HG02588 (cell line): ENCODE measurements at regions not wholly inside any gene's neighbourhood (a gene's known extent, or its start where the extent isn't known, plus 50 kb on each side); places are given as distances from the start of the nearest gene placed in this dataset.

ENCODE experiments used
- ATAC-seq: cut with Tn5 transposase; IDR thresholded peaks from one replicate; pipeline ENCODE4 v1.9.1; 2021; ENCODE audit warnings: mild to moderate bottlenecking, moderate library complexity; ENCODE audit not compliant: unreplicated experiment

- no peak for ATAC-seq
These were observed 118.7 kb upstream of the FST start for GRCh38 chr5:53361708-53362107.

GRCh38 chr5:53362521-53362941 is 117.9 kb upstream of the FST start:
- no peak for ATAC-seq

DNA sequence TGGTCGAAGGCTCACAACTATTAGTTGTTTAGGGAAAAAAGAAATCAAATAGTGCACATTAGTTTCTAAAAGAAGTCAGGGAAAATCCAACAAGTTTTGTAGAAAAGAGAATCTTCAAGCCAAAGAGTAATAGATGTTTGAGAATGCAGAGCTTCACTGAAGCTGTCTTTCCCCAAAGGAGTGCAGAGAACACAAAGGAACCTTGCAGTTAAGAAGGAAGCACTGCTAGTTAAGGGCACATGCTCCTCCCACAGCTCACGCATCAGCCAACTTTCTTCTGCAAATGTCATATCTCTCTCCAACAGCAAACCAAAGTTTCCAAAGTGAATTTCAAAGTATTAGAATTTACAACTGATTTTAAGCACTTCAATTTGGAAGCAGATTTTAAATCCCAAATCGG is 116.4 kb upstream of the FST start:
- no peak for ATAC-seq

- ATAC-seq = no peak
These were observed 114.2 kb upstream of the FST start for GRCh38 chr5:53366245-53366644.

- ATAC-seq = no peak
These were observed 112.7 kb upstream of the FST start for GRCh38 chr5:53367727-53368126.

DNA sequence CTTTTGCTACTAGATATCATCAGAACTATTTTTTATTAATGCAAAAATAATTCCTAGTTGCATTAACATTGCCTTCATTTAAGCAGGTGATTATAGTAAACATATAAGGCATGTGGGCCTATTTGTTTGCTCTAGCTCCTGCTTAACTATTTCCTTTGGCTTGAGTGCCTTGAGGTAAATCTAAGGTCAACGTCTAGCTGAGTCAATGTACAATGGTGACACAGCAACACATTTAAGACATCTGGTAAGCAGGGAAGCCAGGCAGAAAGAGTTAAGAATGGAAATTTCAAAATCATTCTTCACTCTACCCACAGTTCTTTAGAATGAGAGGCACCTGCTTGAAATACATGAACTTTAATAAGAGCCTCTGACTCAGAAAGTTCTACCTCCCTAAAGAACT is 111.9 kb upstream of the FST start:
- ATAC-seq = no peak

DNA sequence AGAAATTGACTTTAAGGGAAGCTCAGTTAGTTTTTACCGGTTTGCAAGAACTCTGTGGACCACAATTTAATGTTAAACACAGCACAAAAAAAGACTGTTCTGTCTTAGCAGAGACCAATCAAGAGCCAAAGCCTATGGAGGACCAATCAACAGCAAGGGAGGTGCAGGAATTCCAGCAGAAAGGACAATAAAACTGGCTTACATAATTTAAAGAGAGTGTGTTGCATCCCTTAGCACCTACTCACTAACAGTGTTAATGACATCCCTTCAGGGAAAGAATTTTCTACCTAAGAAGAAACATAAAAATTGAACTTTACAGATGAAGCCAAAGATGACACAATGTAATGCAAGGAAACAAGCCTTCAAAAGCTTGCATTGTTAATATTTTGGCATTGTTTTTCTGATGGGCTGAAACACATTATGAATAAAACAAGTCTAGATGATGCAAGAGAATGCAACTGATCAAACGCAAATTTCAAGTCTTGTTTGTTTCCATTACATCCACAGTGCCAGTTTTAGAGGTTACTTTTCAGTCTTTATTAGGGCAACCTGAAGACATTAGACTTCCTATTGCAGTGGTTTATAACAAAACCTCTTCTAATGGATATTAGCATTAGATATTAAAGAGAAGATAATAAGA is 111.3 kb upstream of the FST start:
- no peak for ATAC-seq

DNA sequence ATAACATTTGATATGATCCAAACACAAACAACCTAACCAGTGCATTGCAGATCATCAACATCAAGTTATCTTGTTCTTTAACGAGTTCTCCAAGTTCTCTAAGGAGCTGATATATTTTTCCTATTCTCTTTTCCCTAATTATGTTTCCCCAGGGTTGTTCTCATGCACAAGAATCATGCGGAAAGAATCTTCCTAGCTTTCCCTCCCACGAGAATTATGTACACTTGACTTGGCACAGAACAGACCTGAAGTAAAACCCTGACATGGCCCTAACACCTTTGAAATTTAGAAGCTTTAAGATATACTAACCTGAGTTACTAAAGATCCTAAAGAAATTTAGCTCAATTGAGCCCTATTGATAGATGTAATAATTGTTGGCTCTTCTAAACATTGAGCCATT is 110.7 kb upstream of the FST start:
- ATAC-seq = no peak

GRCh38 chr5:53373451-53374158 is 106.8 kb upstream of the FST start:
- no peak for ATAC-seq

DNA sequence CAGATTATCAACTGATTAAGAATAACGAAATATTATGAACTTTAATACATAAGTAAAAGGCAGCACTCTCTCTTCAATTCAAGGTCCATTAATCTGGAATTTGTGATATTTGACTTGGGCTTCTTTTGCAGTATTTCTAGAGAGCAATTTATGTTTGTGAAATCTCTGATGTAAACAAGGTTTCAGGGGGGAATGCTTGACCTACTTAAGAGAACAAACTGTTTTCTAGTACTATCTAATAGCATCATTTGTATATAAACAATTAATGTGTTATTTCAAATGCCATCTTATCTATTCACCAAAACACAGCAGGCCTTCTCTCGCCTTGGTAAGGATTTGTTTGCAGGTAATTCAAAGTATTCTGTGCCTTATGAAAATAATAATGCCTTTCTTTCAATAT is 103.6 kb upstream of the FST start:
- no peak for ATAC-seq

DNA sequence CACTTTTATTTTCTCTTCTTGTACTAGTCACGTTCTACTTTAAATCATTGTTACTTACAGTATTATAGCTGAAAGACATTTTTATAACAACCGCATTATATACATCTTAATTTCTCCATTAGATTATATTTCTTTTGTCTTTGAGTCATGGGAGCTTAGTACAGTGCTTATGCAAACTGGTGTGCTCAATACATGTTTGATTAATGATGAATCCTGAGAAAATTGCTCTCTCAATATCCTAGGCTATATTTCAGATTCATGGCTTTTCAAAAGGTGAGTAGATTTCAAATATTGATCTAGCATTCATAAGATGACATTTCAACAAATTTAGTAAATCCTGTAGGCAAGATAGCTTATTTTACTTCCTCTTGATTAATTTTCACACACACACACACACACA is 102.2 kb upstream of the FST start:
- no peak for ATAC-seq

DNA sequence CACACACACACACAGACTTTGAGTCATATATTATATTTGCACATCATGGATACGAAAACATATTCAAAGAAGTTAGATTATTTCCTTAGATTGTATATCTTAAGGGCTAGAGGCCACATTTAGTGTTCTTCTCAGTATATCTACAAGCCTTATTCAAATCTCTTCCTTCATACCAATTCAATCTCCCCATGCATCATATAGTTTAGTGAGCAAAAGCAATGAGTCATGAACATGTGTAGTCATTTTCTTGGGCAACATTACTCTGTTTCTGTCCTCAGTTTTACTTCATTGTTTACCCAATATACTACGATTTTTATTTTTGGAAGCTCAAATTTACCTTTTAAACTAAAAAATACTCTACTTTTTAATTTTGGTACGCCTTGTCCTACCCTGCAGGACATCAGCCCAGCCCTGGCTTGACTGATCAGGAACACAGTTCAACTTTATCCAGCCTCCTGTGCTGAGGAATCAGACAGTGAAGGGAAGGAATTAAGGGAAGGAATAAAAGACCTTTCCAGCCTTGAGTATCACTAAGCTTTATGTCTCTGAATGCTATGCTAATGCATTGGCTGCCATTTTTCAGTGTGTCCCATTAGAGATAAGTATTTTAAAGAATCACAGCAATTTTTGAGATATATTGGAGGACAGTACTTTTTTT is 101.7 kb upstream of the FST start:
- no peak for ATAC-seq

DNA sequence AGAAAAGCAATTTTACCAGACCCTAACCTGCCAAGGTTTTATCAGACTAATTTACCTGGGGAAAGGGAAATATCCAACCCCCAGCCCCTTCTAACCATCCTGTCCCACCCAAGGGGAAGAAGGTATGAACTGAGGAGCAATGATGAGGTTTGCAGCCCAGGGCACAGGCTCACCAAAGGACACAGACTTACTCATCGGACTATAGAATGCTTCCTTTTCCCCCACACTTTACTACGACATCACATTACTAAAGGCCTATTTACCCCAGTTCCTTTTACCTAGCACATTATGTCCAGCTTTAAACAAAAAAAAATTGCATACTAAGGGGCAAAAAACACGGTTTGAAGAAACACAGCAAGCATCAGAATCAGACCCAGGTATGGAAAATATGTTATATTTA is 94.1 kb upstream of the FST start:
- ATAC-seq = no peak

DNA sequence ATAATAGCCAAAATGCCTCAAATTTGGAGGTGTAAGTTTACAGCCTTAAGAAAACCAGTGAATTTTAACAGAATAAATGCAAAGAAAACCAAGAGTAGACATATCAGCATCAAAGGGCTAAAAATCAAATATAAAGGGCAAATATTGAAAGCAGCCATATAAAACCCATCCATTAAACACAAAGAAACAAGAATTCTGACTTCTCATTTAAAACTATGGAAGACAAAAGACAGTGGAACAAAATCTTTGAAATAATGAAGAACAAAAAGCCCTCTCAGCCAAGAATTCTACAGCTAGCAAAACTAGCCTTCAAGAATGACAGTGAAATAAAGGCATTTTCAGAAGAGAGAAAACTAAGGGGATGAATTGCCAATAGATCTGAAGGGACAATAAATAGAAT is 91.3 kb upstream of the FST start:
- no peak for ATAC-seq

DNA sequence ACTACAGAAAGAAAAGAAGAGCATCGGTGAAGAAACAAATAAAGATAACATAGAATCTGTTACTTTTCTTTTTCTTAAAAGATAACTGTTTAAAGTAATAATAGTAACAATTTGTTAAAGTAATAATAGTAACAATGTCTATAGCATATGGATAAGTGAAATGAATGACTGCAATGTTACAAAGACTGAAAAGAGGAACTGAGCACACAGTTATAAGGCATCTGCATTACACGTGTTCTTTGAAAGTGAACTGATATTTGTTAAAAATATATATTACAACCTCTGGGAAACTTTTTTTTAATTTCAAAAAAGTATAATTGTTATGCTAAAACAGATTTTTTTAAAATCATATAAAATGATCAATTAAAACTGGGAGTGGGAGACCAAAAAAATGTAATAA is 88.4 kb upstream of the FST start:
- ATAC-seq = no peak

GRCh38 chr5:53394808-53395207 is 85.6 kb upstream of the FST start:
- no peak for ATAC-seq

- no peak for ATAC-seq
These were observed 83.2 kb upstream of the FST start for GRCh38 chr5:53397141-53397757.

DNA sequence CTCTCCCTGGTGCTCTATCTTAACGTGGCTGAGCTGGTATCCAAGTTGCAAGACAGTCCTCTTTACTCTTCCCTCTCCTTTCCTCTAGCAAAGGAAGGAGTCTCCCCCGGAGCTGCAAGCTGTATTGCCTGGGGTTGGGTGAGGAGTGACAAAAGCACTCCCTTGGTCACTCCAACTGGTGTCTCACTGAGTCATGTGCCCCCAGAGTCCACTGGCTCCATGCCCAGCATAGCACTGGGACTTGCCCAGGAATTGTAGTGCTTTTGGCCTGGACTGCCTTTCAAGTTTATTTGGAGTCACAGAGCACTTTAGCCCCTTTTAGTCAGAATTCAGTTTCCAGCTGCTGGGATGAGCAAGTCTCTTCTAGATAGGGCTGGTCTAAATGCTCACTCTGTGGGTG is 82.6 kb upstream of the FST start:
- ATAC-seq = no peak

- ATAC-seq = no peak
These were observed 80.3 kb upstream of the FST start for GRCh38 chr5:53399926-53400697.

GRCh38 chr5:53403291-53403690 is 77.1 kb upstream of the FST start:
- no peak for ATAC-seq

DNA sequence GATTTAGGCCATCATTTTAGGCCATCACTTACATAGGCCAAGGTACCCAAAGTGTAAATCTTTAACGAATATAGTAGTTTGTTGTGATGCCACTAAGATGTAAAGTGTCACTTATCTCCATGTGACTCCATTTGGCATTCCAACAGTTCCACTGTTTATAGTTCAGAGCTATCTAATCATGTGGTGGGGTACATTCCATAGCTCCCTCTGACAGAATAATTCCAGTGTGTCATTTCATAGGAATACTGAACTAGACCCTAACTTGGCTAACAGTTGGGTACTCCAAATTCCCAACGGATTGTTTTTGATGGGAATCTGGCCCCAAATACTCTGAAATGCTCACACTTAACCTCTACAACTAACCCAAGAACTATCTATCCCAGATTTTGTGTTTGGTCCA is 76.7 kb upstream of the FST start:
- ATAC-seq = no peak
